GM19455 (cell line): ENCODE measurements at regions not wholly inside any gene's neighbourhood (a gene's known extent, or its start where the extent isn't known, plus 50 kb on each side); places are given as distances from the start of the nearest gene placed in this dataset.
A peak's percentile ranks its signal among the peaks of the same experiment; 100 is the strongest.

Experiments used
- ATAC-seq: cut with Tn5 transposase; IDR thresholded peaks from one replicate; pipeline ENCODE4 v1.9.1; 2021; ENCODE audit not compliant: unreplicated experiment

DNA sequence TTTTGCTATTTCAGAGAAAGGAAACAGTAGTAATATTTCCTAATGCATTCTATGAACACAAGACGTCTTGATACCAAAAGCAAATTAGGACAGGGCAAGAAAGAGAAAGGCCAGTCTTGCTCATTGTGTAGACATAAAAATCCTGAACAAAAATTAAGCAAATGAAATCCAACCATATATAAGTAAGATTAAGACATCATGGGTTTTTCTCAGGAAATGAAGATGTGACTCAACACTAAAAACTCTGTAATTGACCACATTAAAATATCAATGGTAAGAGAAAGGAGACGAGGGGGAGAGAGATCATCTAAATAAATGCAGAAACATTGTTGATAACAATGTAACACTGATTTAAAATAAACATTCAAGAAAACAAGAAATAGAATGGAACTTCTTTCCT is 205.4 kb downstream of the SOD2 start:
- ATAC-seq: no peak

DNA sequence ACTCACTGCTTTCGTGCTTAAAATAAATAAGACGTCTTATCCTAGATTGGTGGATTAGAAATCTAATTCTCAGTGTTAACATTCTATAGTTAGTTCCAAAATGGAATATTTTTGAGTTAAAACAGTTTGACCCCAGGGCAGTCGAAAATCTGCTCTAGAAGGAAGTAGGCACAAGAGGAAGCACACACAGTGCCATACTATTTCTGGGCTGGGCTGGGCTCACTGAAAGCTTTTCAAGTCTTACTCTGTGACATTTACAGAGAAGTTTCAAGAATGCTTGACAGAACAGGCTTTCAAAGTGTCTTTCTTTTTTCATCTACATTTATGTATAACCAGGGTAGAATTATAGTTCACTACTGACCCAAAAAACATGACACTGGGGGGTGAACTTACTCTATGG is 209.8 kb downstream of the SOD2 start:
- no peak for ATAC-seq

DNA sequence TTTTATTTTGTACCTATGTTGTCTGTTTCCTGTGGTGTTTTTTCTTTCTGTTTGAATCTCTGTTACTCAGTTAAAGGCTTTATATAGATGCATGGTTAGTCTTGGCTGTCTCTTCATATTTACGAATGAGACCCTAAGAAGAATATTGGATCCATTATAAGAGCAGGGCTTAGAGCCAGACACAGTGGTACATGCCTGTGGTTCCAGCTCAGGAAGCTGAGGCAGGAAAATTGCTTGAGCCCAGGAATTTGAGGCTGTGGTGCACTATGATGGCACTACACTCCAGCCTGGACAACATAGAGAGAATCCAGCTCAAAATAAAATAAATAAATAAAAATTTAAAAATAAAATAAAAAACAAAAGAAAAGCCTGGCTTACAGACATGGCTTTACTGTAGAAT is 211.1 kb downstream of the SOD2 start:
- no peak for ATAC-seq

DNA sequence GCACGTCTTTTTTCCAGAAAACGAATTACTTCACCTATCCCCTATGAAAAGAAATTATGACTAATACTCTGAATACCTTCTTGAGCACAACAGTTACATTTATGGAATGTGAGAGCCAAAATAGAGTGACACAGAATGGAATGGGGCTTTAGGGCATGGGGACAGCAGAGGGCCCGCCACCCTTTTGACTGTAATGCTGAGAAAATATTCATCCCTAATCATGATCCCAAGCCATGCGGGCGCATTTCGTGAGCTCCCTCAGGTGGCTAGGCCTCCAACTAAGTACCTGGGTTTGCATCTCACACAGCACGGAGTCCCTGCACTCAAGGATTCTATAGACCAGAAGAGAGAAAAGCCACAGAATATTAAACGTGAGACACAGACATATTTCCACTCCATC is 212.6 kb downstream of the SOD2 start:
- ATAC-seq: no peak

DNA sequence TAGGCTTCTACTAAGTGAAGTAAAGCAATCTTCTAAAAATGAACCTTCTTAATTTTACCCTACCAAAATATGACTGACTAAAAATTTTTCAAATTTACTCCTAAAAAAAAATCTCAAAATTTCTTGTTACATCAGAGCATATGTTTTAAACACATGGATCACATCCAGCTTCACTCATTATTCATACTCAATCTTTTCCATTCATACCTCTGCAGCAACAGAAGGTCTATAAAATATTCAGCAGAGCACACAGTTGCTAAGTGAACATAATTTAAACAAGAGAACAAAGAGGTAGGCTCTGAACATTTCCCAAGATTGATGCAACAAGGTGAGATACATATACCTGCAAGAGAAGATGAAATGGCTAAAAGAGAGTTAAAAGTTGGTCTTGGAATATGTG is 213.9 kb downstream of the SOD2 start:
- no peak for ATAC-seq

DNA sequence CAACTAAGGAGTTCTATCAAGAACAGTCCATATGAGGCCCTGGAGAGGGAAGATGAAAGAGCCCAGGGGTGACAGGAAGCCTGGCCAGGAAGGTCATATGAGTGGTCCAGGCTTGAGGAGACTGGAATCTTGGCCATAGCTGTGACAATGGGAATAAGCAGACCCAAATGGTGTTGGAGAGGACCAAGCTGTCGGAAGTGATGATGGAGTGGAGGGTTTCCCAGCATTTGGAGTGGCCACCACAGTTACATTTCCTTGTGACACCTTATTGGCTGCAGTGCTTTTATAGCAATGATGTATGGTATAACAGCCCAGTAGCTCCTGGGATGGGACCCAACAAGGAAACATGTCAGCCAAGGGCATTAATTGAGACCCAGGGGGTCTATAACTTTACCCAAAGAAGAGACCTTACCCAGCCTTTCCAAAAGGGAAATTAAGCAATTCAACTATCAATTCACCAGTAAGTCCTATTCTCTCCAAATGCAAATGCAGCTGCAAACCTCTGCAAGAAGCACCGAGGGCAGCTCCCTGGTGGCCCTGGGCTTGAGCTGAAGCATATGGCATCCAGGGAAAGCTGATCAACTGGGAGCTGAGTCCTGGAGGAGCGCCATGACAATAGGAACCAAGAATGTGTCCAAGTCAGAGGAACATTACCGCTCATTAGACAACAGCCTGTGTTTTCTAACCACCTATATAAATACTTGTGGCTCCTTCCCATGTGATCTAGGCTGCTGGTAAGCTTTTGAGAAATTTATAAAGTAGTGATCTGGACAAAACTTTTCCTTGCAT is 219.4 kb downstream of the SOD2 start:
- no peak for ATAC-seq

DNA sequence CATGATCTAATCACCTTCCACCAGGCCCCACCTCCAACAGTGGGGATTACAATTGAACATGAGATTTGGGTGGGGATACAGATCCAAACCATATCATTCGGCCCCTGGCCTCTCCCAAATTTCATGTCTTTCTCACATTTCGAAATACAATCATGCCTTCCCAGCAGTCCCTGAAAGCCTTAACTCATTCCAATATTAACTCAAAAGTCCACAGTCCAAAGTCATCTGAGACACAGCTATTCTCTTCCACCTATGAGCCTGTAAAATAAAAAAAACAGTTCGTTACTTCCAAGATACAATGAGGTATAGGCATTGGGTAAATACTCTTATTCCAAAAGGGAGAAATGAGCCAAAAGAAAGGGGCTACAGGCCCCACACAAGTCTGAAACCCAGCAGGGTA is 222.6 kb downstream of the SOD2 start:
- no peak for ATAC-seq

DNA sequence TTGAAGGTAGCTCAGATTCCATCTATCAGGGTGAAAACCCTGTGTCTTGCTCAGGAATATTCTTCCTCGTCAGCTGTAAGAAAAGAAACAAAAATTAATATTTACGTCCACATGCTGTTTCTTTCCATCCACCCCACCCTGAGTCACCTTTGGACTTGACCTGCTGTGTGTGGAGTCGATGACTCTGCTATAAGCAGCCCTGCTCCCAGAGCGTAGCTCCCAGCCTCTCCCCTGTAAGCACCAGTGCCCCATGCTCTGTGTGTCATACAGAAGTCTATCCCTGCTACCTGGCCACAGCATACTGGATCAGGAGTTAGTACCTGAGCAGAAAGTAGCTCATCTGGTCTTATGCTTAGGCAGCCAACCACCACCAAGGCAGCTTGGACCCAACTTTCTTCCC is 223.6 kb downstream of the SOD2 start:
- no peak for ATAC-seq

DNA sequence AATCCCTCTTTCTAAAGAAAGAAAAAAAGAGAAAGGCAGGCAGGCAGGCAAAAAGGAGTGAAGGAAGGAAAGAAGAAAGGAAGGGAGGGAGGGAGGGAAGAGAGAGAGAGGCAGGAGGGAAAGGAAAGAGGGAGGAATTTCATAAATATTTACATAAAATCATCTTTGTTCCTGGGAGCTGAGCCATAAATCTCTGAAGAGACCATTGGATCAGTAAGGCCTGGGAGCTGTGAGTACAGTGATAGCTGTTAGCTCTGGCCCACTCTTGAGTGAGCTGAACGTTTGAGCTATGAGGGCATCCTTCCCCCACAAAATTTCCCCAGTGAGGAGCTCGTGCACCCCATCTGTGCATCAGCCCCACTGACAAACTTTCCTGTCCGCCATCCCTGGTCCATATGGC is 224.0 kb downstream of the SOD2 start:
- no peak for ATAC-seq

DNA sequence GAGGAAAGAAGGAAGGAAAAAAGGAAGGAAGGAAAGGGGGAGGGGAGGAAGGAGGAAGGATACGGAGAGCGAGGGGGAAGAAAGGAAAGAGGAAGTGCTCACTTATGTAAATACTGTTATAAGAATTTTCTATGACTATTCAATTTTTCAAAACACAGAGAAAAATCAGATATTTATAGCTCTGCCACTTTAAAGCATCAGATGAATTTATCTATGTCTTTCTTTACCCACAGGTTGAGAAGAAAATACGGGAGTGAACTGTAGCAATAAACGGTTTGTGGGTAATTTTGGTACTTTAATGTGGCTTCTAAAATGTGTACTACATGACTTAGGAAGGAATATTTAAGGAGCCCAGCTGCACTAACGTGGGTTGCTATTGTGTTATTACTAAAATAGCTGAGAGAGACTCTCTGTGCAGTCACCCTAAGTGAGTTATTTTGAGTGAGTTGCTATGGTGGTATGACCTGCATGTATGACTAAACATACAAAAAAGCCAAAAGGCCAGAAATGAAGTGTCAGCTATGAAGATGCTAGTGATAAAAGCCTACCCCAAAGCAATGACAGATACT is 225.5 kb downstream of the SOD2 start:
- peak; percentile 58 for ATAC-seq

DNA sequence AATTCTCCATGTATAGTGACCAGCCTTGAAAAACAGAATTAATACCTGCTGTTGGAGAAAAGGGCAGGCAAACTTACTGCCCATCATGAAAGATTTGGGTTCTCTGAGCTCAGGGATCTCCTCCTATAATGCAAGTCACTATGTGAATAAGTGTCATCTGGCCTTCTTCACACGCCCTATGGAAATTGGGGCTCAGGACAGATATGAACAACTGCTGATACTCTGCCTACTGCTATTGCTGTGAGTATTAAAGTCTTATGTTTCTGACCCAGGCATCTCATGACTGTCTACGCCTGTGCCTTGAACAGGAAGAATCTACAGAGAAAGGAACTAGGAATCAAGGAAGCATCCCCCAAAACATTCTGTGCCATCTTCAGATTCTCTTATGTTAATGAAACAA is 226.1 kb downstream of the SOD2 start:
- ATAC-seq: no peak

DNA sequence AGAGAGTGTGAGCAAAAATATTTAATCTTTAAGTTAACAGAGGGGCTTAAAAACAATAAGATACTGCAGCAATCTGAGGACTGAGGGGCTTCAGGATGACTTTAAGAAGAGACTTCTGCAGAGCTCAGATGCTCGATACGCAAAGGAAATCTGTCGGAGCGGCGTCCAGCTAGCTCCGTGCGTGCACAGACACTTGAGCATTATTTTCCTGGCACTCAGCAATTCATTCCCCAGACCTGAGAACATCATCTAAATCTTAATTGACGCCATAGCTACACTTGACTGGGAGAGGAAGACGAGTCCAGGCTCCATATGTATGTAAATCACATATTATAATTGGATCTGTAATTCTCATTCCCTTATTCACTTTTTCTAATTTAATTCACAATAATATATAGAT is 228.2 kb downstream of the SOD2 start:
- no peak for ATAC-seq

DNA sequence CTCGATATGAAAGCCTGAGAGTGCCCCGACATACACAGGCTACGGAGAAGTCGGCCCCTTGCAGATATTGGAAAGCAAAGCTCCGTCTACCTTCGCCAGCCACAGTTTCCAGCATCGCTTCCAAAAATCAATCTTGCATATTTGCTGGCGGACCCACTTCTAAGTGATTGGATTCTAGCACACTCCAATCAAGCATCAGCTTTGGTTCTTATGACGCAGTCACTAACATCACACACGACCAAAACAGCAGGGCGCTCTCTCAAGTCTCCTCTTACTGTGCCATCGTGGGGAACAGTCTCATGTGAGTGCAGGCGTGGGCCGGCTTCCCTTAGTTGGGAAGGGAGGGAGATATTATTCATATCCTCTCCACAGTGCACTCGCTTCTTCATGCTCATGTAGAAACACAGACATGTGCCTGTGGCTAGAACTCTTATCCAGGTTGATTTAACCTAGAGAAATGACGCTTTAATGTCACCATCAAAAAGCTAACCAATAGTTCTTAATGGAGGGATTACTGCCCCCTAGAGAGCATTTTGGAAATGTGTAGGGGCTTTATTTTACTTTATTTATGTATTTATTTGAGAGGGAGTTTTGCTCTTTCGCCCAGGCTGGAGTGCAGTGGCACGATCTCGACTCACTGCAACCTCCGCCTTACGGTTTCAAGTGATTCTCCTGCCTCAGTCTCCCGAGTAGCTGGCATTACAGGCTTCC is 229.8 kb downstream of the SOD2 start:
- no peak for ATAC-seq

DNA sequence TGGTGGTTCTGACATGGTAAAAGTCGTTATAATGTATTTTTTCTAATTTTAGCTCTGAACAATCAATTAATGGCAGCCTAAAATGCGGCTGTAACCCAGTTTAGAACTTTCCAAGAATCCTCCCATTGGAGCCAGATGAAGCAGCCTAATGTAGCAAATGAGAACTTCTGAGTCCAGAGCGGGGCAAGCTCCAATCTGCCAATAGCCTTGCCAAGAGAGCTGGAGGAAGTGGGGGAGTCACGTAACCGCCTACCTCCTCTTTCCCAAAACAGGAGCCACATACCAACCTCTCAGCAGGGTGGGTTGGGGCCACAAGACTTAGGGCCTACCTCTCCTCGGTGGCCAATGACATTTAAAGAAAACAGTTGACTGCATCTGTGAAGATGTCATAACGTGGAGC is 230.6 kb downstream of the SOD2 start:
- no peak for ATAC-seq

DNA sequence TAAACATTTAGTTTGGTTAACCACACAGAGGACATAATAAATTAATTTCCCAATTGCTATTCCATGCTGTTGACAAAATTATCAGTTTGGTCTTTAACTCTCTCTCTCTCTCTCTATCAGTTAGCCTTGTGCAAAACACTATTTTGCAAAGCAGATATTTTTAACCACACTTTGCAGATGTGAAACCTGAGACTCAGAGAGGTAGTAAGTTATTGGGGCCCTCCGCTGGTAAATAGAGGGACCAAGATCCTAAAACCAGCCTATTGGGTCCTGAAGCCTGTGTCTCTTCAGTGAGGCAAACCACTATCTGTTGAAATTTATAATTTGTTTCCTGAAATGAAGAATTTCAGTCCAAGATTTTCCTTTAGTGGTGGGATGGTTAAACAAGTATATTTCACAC is 231.0 kb downstream of the SOD2 start:
- peak; percentile 88 for ATAC-seq

DNA sequence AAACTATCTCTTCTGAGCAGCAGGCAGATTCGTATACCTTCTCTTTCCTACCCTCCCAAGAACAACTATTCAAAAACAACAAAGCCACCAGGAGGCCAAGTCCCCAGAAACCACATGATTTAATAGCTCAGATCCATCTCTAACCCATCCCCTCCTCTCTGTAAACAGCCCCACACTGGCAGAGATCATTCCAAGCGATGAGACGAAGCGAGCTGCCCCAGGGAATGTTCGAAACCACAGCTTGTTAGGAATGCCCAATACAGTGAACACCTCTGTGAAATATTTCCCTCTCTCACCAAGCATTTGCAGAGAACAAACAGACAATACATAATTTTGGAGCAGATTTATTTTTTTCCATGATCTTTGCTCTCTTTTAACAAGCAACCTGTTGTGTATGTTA is 231.8 kb downstream of the SOD2 start:
- ATAC-seq: no peak

DNA sequence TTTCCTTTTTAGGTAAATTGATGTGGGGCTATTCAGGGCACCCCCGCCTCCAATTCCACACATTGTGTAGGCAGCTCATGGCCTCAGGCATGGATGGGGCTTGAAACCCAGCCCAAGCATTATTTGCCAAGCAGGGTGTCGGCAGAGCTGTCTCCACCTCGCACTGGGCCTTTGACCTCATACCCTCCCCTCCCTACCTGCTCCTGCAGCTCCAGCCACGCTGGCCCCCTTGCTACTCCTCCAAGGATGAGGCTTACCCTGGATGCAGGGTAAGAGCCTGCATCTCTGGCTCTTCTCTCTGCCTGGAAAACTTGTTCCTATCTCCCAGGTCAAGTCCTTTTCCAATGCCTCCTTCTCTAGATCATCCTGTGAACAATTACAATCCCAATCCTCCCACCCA is 232.6 kb downstream of the SOD2 start:
- no peak for ATAC-seq

DNA sequence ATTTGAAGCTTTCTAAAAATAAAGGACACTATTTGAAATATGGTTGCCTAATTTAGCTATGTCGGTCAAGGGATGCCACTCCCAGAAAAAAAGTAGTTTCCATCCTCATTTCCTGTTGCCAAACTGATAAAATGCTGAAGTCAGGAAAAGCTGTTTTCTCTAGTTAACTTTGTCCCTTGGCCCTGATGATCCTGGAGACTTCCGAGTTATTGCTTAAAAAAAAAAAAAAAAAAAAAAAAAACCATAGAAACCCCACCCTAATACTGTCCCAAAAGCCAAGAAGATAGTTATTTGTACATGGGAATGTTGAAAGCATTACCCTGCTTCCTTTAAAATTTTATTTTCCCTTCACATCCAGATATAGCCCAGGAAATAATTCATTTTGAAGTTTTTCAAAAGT is 236.7 kb downstream of the SOD2 start:
- no peak for ATAC-seq

DNA sequence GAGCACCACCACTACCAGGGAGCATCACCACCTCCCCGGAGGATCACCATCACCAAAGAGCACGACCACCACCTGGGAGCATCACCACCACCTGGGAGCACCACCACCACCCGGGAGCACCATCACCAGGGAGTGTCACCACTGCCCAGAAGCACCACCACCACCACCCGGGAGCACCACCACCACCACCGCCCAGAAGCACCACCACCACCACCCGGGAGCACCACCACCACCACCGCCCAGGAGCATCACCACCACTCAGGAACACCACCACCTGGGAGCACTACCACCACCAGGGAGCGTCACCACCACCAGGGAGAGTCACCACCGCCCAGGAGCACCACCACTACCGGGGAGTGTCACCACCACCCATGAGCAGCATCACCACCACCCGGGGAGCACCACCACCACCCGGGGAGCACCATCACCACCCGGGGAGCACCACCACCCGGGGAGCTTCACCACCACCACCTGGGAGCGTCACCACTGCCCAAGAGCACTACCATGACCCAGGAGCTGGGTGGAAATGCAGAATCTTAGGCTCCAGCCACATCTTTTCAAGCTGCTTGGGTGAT is 237.3 kb downstream of the SOD2 start:
- no peak for ATAC-seq

DNA sequence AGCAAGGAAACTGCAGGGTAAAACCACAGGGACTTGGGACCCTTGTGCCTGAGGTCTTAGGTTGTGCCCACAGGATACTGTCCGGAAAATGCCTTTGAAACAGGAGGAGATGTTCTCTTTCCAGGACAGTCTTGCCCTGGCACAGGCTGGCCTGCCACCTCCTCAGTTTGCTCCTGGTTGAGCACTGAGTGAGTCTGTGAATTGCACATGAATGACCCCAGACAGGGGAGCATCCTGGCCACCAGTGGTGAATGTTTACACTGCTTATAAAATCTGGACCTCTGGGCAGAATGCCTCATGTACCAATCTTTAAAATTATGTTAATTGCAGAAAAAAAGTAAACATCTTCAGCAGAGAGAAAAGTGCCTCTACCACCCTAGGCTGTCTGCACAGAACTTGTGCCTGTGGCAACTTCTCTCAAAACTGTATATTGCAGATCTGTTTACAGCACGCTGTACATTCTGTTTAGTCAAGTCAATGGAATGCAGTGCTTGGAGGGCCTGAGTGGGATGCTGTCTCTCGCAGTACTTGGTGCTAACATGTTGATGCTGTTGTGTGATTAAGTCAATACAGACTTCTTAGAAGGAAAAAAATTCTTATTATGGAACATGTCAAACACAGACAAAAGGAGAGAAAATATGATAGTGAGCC is 242.1 kb downstream of the SOD2 start:
- no peak for ATAC-seq

DNA sequence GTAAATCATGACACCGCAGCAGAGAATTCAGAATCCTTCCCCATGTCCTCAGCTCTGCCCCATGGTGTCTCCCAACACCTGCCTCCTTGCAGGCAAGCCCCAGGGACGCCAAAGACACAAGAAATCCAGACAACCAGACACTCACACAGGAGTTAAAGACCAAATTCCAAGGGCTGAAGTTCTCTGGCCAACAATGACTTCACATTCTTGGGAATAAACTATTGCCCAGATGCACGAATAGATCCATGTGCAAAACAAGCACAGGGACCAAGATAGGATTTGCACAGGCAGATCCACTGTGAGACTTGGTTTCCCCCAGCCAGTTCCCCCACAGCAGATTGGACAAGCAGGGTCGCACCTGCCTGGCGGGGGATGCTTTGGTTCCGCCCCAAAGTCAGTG is 246.7 kb downstream of the SOD2 start:
- ATAC-seq: no peak

DNA sequence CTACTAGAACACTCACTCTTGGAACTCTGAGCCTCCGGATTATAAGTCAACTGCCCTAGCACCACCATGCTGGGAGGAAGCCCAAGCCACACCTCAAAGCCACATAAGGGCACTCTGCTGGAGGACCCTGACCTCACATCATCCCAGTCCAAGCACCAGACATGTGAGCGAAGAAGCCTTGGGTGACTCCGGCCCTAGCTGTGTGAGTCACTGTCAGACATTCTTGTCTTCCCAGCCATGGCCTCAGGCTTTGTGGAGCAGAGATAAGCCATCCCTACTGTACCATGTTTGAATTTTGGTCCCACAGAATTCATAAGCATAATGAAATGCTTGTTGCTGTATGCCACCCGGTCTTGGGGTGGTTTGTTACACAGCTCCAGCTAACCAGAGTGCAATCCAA is 247.7 kb downstream of the SOD2 start:
- ATAC-seq: no peak
